ENCODE measurements at regions not wholly inside any gene's neighbourhood (a gene's known extent, or its start where the extent isn't known, plus 50 kb on each side); places are given as distances from the start of the nearest gene placed in this dataset.
"Not testable (repeated sequence)": the region's sequence is repeated elsewhere in the genome, so short reads cannot be mapped to it uniquely, and the experiment has no call there.

- no peak for TF ChIP-seq EZH2 (IDR thresholded peaks at IDR 0.05; ENCODE audit: low read length, missing control alignments)
- no peak for TF ChIP-seq CTCF (conservative IDR thresholded peaks at IDR 0.05 in 1 of 2, IDR thresholded peaks at IDR 0.05 in 1 of 2; ENCODE audit: low read depth in 1 of 2, low read length in 2 of 2)
- DNase-seq (ENCODE audit: low read depth in 2 of 2): no peak
- Histone ChIP-seq H3K27ac (ENCODE audit: insufficient read depth, low read length) (no peak overlapping the region), H3K4me2 (ENCODE audit: extremely low read depth, insufficient read depth, low read length) (no peak overlapping the region), H3K9me3 (ENCODE audit: control insufficient read depth, insufficient read depth, low read depth, low read length) (no peaks in the 10 kb centered on the region), H4K20me1 (ENCODE audit: control insufficient read depth, extremely low read depth, insufficient read depth, low read length) (no peaks in the 10 kb centered on the region), H3K27me3 (ENCODE audit: control insufficient read depth, insufficient read depth, low read length) (peaks cover 3% of the 10 kb centered on the region), H3K4me1 (ENCODE audit: control insufficient read depth, extremely low read depth, insufficient read depth, low read length) (no peaks in the 10 kb centered on the region), H3K36me3 (ENCODE audit: control insufficient read depth, insufficient read depth, low read length) (no peaks in the 10 kb centered on the region), H3K79me2 (ENCODE audit: control insufficient read depth, insufficient read depth, low read length) (no peaks in the 10 kb centered on the region), H3K9ac (ENCODE audit: insufficient read depth, low read length) (no peak overlapping the region), H2AFZ (ENCODE audit: low read length) (no peak overlapping the region), H3K4me3 (replicated peaks in 1 of 4; ENCODE audit: control extremely low read depth in 1 of 4, insufficient read depth in 1 of 4, low read depth in 3 of 4, low read length in 4 of 4) (no peak overlapping the region)
These were observed 79.8 kb upstream of the FHL2 start for GRCh38 chr2:105478670-105479069.

GRCh38 chr2:105477050-105477620 lies 78.3 kb upstream of the FHL2 start:
- not testable (repeated sequence) for H2AFZ ChIP-seq (ENCODE audit: low read length); H3K4me1 ChIP-seq (ENCODE audit: control insufficient read depth, extremely low read depth, insufficient read depth, low read length); H3K9me3 ChIP-seq (ENCODE audit: control insufficient read depth, insufficient read depth, low read depth, low read length); H3K27me3 ChIP-seq (ENCODE audit: control insufficient read depth, insufficient read depth, low read length); H3K36me3 ChIP-seq (ENCODE audit: control insufficient read depth, insufficient read depth, low read length); H3K9ac ChIP-seq (ENCODE audit: insufficient read depth, low read length); H3K4me3 ChIP-seq (replicated peaks in 1 of 4; ENCODE audit: control extremely low read depth in 1 of 4, insufficient read depth in 1 of 4, low read depth in 3 of 4, low read length in 4 of 4); H4K20me1 ChIP-seq (ENCODE audit: control insufficient read depth, extremely low read depth, insufficient read depth, low read length); H3K79me2 ChIP-seq (ENCODE audit: control insufficient read depth, insufficient read depth, low read length); DNase-seq (ENCODE audit: low read depth in 2 of 2); H3K4me2 ChIP-seq (ENCODE audit: extremely low read depth, insufficient read depth, low read length); H3K27ac ChIP-seq (ENCODE audit: insufficient read depth, low read length)

- Histone ChIP-seq H4K20me1 (ENCODE audit: control insufficient read depth, extremely low read depth, insufficient read depth, low read length) (no peaks in the 10 kb centered on the region), H3K36me3 (ENCODE audit: control insufficient read depth, insufficient read depth, low read length) (no peaks in the 10 kb centered on the region), H3K9ac (ENCODE audit: insufficient read depth, low read length) (no peak overlapping the region), H3K79me2 (ENCODE audit: control insufficient read depth, insufficient read depth, low read length) (no peaks in the 10 kb centered on the region), H3K4me2 (ENCODE audit: extremely low read depth, insufficient read depth, low read length) (no peak overlapping the region), H3K4me3 (replicated peaks in 1 of 4; ENCODE audit: control extremely low read depth in 1 of 4, insufficient read depth in 1 of 4, low read depth in 3 of 4, low read length in 4 of 4) (no peak overlapping the region), H3K4me1 (ENCODE audit: control insufficient read depth, extremely low read depth, insufficient read depth, low read length) (no peaks in the 10 kb centered on the region), H3K27me3 (ENCODE audit: control insufficient read depth, insufficient read depth, low read length) (no peaks in the 10 kb centered on the region), H3K27ac (ENCODE audit: insufficient read depth, low read length) (no peak overlapping the region), H2AFZ (ENCODE audit: low read length) (no peak overlapping the region), H3K9me3 (ENCODE audit: control insufficient read depth, insufficient read depth, low read depth, low read length) (no peaks in the 10 kb centered on the region)
- no peak for TF ChIP-seq EZH2 (IDR thresholded peaks at IDR 0.05; ENCODE audit: low read length, missing control alignments)
- TF ChIP-seq CTCF (conservative IDR thresholded peaks at IDR 0.05 in 1 of 2, IDR thresholded peaks at IDR 0.05 in 1 of 2; ENCODE audit: low read depth in 1 of 2, low read length in 2 of 2): no peak
- peak in 1 of 2 donors; percentile 50 for DNase-seq (ENCODE audit: low read depth in 2 of 2)
These were observed 74.2 kb upstream of the FHL2 start for GRCh38 chr2:105473011-105473410.
